Activated naive CD4-positive, alpha-beta T cell treated with anti-CD3 and anti-CD28 coated beads, Interleukin-2, amount 50 U/mL, for 24 hours (primary cell): ENCODE measurements at regions not wholly inside any gene's neighbourhood (a gene's known extent, or its start where the extent isn't known, plus 50 kb on each side); places are given as distances from the start of the nearest gene placed in this dataset.
A peak's percentile ranks its signal among the peaks of the same experiment; 100 is the strongest.
"Not testable (repeated sequence)": the region's sequence is repeated elsewhere in the genome, so short reads cannot be mapped to it uniquely, and the experiment has no call there.

Experiments
- H3K27ac Mint-ChIP-seq: one replicate; pipeline ENCODE4 v1.8.0; 2021; ENCODE audit warnings: mild to moderate bottlenecking, mixed read lengths
- H3K27me3 Mint-ChIP-seq: one replicate; pipeline ENCODE4 v1.8.0; 2021; ENCODE audit warnings: mixed read lengths
- H3K36me3 Mint-ChIP-seq: one replicate; pipeline ENCODE4 v1.8.0; 2021; ENCODE audit warnings: mixed read lengths
- H3K4me1 Mint-ChIP-seq: one replicate; pipeline ENCODE4 v1.8.0; 2021; ENCODE audit warnings: mixed read lengths
- H3K4me3 Mint-ChIP-seq: one replicate; pipeline ENCODE4 v1.8.0; 2021; ENCODE audit warnings: mild to moderate bottlenecking, mixed read lengths
- H3K9me3 Mint-ChIP-seq: one replicate; pipeline ENCODE4 v1.8.0; 2021; ENCODE audit warnings: mixed read lengths

GRCh38 chr1:222470252-222470805, 77.6 kb downstream of the HHIPL2 start:
- H3K4me3 Mint-ChIP-seq, H3K27ac Mint-ChIP-seq, H3K36me3 Mint-ChIP-seq, H3K27me3 Mint-ChIP-seq, H3K4me1 Mint-ChIP-seq, H3K9me3 Mint-ChIP-seq: not testable (repeated sequence)

- H3K4me1 Mint-ChIP-seq: peaks cover 23% of the 10 kb centered on the region
- H3K27ac Mint-ChIP-seq: no peak overlapping the region
- no peaks in the 10 kb centered on the region for H3K36me3 Mint-ChIP-seq
- no peaks in the 10 kb centered on the region for H3K9me3 Mint-ChIP-seq
- H3K27me3 Mint-ChIP-seq: no peaks in the 10 kb centered on the region
- H3K4me3 Mint-ChIP-seq: no peak overlapping the region
Observed at GRCh38 chr1:222466150-222466865, 81.6 kb downstream of the HHIPL2 start.

GRCh38 chr1:222465211-222466041, 82.5 kb downstream of the HHIPL2 start:
- Mint-ChIP-seq H3K4me3 (peak overlapping the region; percentile 87), H3K4me1 (peaks cover 23% of the 10 kb centered on the region), H3K9me3 (no peaks in the 10 kb centered on the region), H3K27ac (peak overlapping the region; percentile 96), H3K36me3 (no peaks in the 10 kb centered on the region), H3K27me3 (no peaks in the 10 kb centered on the region)

- Mint-ChIP-seq H3K27me3 (no peaks in the 10 kb centered on the region), H3K4me1 (peaks cover 23% of the 10 kb centered on the region), H3K36me3 (no peaks in the 10 kb centered on the region), H3K9me3 (no peaks in the 10 kb centered on the region), H3K27ac (peak overlapping the region; percentile 96), H3K4me3 (peak overlapping the region; percentile 87)
Observed at GRCh38 chr1:222464841-222465210, 83.1 kb downstream of the HHIPL2 start.

- Mint-ChIP-seq H3K4me1 (peaks cover 23% of the 10 kb centered on the region), H3K9me3 (no peaks in the 10 kb centered on the region), H3K4me3 (peak overlapping the region; percentile 23), H3K27ac (no peak overlapping the region), H3K27me3 (no peaks in the 10 kb centered on the region), H3K36me3 (no peaks in the 10 kb centered on the region)
Observed at GRCh38 chr1:222463059-222463730, 84.7 kb downstream of the HHIPL2 start.

- Mint-ChIP-seq H3K27ac (no peak overlapping the region), H3K9me3 (peaks cover under 1% of the 10 kb centered on the region), H3K36me3 (peaks cover under 1% of the 10 kb centered on the region), H3K4me3 (no peak overlapping the region), H3K27me3 (no peaks in the 10 kb centered on the region), H3K4me1 (peaks cover 23% of the 10 kb centered on the region)
Observed at GRCh38 chr1:222462601-222463000, 85.3 kb downstream of the HHIPL2 start.

- Mint-ChIP-seq H3K36me3 (peaks cover 5% of the 10 kb centered on the region), H3K4me1 (peaks cover 23% of the 10 kb centered on the region), H3K27me3 (no peaks in the 10 kb centered on the region)
Observed at GRCh38 chr1:222461941-222462340, 86.0 kb downstream of the HHIPL2 start.

GRCh38 chr1:222459652-222460051, 88.3 kb downstream of the HHIPL2 start:
- Mint-ChIP-seq H3K27me3 (no peaks in the 10 kb centered on the region), H3K9me3 (peaks cover 8% of the 10 kb centered on the region), H3K4me3 (no peak overlapping the region), H3K36me3 (peaks cover 5% of the 10 kb centered on the region), H3K27ac (no peak overlapping the region), H3K4me1 (peaks cover 15% of the 10 kb centered on the region)

More at GRCh38 chr1:222461941-222462340, 86.0 kb downstream of the HHIPL2 start:
- Mint-ChIP-seq H3K4me3 (no peak overlapping the region), H3K27ac (no peak overlapping the region), H3K9me3 (peaks cover 8% of the 10 kb centered on the region)

- Mint-ChIP-seq H3K27ac (no peak overlapping the region), H3K4me1 (peaks cover 10% of the 10 kb centered on the region), H3K9me3 (peaks cover 8% of the 10 kb centered on the region), H3K4me3 (no peak overlapping the region), H3K27me3 (no peaks in the 10 kb centered on the region), H3K36me3 (peaks cover 5% of the 10 kb centered on the region)
Observed at GRCh38 chr1:222457513-222457912, 90.4 kb downstream of the HHIPL2 start.

GRCh38 chr1:222457084-222457483, 90.8 kb downstream of the HHIPL2 start:
- H3K4me3 Mint-ChIP-seq: no peak overlapping the region
- H3K36me3 Mint-ChIP-seq: peaks cover 5% of the 10 kb centered on the region
- H3K27me3 Mint-ChIP-seq: no peaks in the 10 kb centered on the region
- H3K27ac Mint-ChIP-seq: no peak overlapping the region
- peaks cover 10% of the 10 kb centered on the region for H3K4me1 Mint-ChIP-seq
- H3K9me3 Mint-ChIP-seq: peaks cover 8% of the 10 kb centered on the region

- peaks cover 10% of the 10 kb centered on the region for H3K4me1 Mint-ChIP-seq
- H3K27ac Mint-ChIP-seq: no peak overlapping the region
- no peaks in the 10 kb centered on the region for H3K27me3 Mint-ChIP-seq
- peaks cover 8% of the 10 kb centered on the region for H3K9me3 Mint-ChIP-seq
- H3K4me3 Mint-ChIP-seq: peak overlapping the region; percentile 13
- peaks cover 5% of the 10 kb centered on the region for H3K36me3 Mint-ChIP-seq
Observed at GRCh38 chr1:222455188-222455879, 92.6 kb downstream of the HHIPL2 start.

- Mint-ChIP-seq H3K4me1 (peaks cover 10% of the 10 kb centered on the region), H3K27ac (no peak overlapping the region), H3K4me3 (peak overlapping the region; percentile 13), H3K9me3 (peaks cover 8% of the 10 kb centered on the region), H3K27me3 (no peaks in the 10 kb centered on the region), H3K36me3 (peaks cover 5% of the 10 kb centered on the region)
Observed at GRCh38 chr1:222454782-222455181, 93.1 kb downstream of the HHIPL2 start.

GRCh38 chr1:222454186-222454585, 93.7 kb downstream of the HHIPL2 start:
- Mint-ChIP-seq H3K4me3 (no peak overlapping the region), H3K27me3 (no peaks in the 10 kb centered on the region), H3K4me1 (peaks cover 10% of the 10 kb centered on the region), H3K9me3 (peaks cover 8% of the 10 kb centered on the region), H3K36me3 (peaks cover 5% of the 10 kb centered on the region), H3K27ac (no peak overlapping the region)

GRCh38 chr1:222452031-222452430, 95.9 kb downstream of the HHIPL2 start:
- H3K27ac Mint-ChIP-seq: no peak overlapping the region
- H3K36me3 Mint-ChIP-seq: peaks cover under 1% of the 10 kb centered on the region
- H3K27me3 Mint-ChIP-seq: no peaks in the 10 kb centered on the region

GRCh38 chr1:222443566-222443965, 104.3 kb downstream of the HHIPL2 start:
- Mint-ChIP-seq H3K27me3 (no peaks in the 10 kb centered on the region), H3K9me3 (no peaks in the 10 kb centered on the region), H3K4me3 (no peak overlapping the region), H3K36me3 (peaks cover 2% of the 10 kb centered on the region), H3K27ac (no peak overlapping the region), H3K4me1 (peaks cover 34% of the 10 kb centered on the region)

More at GRCh38 chr1:222452031-222452430, 95.9 kb downstream of the HHIPL2 start:
- peaks cover 13% of the 10 kb centered on the region for H3K4me1 Mint-ChIP-seq
- peaks cover 2% of the 10 kb centered on the region for H3K9me3 Mint-ChIP-seq
- no peak overlapping the region for H3K4me3 Mint-ChIP-seq
